D721Med (cell line): ENCODE measurements at regions not wholly inside any gene's neighbourhood (a gene's known extent, or its start where the extent isn't known, plus 50 kb on each side); places are given as distances from the start of the nearest gene placed in this dataset.

ENCODE experiments used
- DNase-seq: peaks from one replicate; pipeline ENCODE4 v3.0.0; 2011; ENCODE audit warnings: low spot score; ENCODE audit not compliant: insufficient read length
- FAIRE-seq: peaks from 2 replicates; lab custom pipeline; 2011; peaks lifted over from hg19 to GRCh38; lab: Jason Lieb, UNC
- CTCF ChIP-seq: IDR thresholded peaks from 2 replicates; pipeline ENCODE4 v1.5.1; 2012; ENCODE audit warnings: mild to moderate bottlenecking, control low read depth; ENCODE audit not compliant: insufficient read depth; ENCODE audit errors: missing control alignments

GRCh38 chr2:164143183-164143930 is 407.5 kb upstream of the FIGN start:
- no peak for FAIRE-seq
- DNase-seq = no peak
- TF ChIP-seq CTCF = no peak

GRCh38 chr2:164142755-164143154 is 406.9 kb upstream of the FIGN start:
- DNase-seq = no peak
- no peak for FAIRE-seq
- no peak for TF ChIP-seq CTCF

- DNase-seq = no peak
- no peak for FAIRE-seq
- no peak for TF ChIP-seq CTCF
These were observed 405.5 kb upstream of the FIGN start for GRCh38 chr2:164141271-164141670.

GRCh38 chr2:164138750-164139149 is 402.9 kb upstream of the FIGN start:
- DNase-seq (no peak), FAIRE-seq (no peak)
- no peak for TF ChIP-seq CTCF

- FAIRE-seq (no peak), DNase-seq (no peak)
- no peak for TF ChIP-seq CTCF
These were observed 398.5 kb upstream of the FIGN start for GRCh38 chr2:164134336-164134735.

GRCh38 chr2:164127971-164128527 is 392.2 kb upstream of the FIGN start:
- no peak for TF ChIP-seq CTCF
- DNase-seq = no peak
- FAIRE-seq = no peak
